Stimulated activated CD8-positive, alpha-beta memory T cell treated with anti-CD3 and anti-CD28 coated beads, Interleukin-4, amount 100 ng/mL, for 1 hour (primary cell): ENCODE measurements at regions not wholly inside any gene's neighbourhood (a gene's known extent, or its start where the extent isn't known, plus 50 kb on each side); places are given as distances from the start of the nearest gene placed in this dataset.

ENCODE experiments used
- DNase-seq, 2 donors: peaks; one replicate each; pipeline ENCODE4 v3.0.0-alpha.2; 2020; ENCODE audit warnings: low read depth in 2 of 2, low spot score in 1 of 2

DNA sequence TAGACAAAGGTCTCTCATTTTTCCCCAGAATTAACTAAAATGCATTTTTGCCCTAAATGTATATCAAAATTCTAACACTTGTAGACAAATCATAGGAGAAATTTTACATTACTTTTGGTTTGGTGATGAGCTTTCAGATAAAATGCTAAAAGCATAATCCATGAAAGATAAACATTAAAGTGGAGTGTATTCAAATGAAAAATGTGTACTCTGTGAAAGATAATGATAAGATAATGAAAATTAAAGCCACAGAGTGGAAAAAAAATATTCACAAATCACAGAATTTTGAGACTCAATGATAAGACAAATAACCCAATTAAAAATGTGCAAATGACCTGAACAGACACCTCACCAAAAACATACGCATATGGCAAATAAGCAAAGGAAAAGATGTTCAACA, 176.9 kb upstream of the ADAMTS16 start:
- DNase-seq, result no peak

DNA sequence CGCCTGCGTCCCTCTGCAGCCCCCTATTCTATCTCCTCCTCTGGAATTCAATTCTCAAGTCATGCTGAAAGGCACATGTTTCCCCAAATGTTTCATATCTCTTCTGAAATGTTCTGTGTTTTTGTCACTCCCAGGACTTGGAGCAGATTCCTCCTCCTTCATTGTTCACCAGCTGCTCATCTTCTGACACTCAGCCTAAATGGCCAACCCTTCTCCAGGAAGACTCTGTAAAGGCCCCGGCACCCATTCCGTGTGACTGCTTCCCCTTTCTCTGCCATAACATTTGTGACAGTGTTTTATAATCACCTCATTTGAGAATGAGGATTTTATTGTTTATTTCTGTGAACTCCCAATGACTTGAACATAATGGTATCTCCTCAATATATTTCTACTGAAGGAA, 170.8 kb upstream of the ADAMTS16 start:
- DNase-seq, result no peak

DNA sequence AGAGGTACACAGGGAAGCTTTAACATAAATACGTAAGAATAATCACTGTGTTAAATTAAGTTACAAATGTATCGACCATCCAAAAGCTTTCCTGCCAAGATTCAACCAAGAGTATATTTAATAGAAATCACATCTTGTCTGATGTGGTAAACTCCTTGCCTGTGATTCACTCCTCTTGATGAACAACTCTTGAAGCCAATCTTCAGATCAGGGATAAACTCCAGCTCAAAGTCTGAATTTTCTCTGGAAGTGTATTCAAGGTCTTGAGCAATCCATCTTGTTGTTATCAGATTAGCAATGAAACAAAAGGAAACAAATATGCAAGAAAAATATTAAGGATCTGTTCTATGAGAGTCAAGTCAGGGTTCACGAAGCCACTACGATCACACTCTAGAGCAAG, 170.0 kb upstream of the ADAMTS16 start:
- no peak for DNase-seq

DNA sequence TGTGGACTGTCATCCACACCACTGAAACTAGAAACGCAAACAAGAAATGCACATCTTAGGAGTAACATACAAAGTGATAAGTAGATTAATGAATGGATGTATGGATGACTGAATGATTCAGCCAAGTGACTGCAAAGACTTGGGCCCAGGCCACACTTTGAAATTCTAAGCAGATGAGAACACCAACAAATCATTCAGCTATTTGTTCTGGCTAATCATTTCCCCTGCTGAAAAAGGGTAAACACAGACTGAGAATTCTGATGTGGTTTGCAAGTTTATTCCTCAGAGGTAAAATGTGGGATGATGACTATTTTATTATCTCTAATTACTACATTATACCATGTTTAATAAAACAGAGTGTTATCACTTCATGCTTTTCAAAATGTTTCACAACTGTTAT, 163.2 kb upstream of the ADAMTS16 start:
- no peak for DNase-seq

DNA sequence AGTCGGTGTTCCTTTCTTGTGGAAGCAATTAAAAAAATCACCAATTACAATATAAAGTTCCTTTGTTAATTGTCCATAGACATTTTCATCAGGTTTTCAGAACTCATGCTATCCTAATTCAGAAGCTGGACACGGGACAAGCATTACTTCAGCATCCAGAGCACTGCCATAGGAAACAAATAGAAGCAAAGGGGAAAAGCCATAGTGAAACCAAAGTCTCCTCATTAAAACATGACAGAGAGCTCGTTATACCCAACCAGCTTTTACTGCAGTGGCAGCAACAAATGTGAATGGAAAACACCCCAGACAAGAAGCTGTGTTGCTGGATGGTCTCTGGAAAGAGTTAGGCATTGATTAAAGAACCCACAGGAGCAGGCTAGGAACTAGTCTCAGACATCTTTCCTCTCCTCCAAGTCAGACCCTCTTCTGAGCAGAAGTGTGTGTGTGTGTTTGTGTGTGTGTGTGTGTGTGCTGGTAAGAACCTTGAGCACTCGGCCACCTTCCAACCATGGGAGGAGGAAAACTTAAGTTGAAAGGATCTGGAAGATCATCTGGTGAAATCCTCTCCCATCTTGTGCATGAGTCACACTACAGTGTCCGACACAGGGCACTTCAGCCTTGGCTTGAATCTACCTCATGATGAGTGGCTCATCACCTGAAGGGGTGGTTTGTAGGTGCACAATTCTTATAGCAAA, 162.6 kb upstream of the ADAMTS16 start:
- DNase-seq, result no peak

DNA sequence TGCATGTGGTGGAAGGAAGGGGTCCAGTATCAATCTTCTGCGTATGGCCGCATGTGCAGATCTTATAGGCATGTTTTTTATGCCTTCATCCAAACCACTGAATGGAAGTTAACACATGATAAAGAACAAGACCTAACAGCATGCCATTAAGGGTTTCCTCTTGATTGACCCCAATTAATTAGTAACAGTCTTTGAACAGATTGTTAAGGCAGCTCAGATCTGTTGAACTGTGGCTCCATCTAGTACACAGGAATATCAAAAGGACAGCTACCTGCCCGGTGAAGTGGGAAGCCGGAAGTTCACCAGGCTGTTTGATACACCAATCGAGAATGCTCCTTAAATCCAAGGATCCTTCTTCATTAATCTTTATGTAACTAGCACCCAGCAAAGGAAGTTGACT, 159.9 kb upstream of the ADAMTS16 start:
- no peak for DNase-seq

DNA sequence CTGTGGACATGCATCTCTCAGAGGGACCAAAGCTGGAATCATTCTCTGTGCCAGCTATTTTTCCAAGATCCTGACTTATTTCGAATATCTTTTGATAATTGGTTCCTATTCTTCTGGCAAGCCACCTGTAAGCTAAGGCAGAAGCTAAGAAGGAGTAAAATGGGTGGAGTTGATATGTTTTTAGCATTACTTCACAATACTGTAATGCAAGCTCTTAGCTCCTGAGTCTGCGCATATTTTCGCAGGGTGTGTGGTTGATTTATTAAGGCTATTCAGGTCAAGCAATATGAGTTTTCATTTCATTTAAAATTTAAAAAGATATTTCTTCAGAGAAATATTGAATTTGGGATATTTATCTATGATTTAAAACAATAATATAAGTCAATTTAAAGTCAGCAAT, 158.5 kb upstream of the ADAMTS16 start:
- no peak for DNase-seq

DNA sequence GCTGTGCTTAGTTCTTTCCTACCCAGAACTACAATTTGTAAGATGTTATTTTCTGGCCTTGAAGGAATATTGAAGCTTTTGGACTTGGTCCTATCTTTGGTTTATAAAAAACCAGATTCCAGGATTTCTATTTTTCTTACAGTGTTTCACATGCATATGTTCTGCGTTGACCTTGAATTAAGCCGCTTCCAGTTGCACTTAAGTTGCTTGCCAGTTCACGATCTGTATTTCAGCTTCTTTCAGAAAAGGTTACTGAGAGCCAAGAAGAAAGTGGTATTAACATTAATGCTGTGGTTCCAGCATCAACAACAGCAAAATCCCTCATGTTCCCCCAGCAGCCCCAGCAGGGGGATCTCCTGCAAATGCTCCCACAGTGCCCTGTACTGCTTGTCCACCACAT, 156.4 kb upstream of the ADAMTS16 start:
- no peak for DNase-seq

DNA sequence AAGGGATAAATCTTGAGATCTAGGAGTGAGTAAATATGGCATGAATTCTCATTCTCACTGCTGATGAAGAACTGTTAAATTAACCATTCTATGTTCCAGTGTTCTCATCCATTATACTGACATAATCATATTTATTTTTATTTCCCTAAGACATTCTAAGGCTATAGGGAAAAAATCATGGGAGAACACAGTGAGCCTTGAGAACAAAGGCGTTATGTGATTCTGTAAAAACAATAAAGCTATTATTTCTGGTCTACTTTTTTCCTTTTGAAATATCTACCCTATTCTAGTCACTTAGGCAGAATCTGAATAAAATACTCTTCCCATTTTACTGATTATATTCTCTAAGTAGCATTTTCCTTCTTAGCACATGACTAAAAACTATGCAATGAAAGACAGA, 155.7 kb upstream of the ADAMTS16 start:
- no peak for DNase-seq

DNA sequence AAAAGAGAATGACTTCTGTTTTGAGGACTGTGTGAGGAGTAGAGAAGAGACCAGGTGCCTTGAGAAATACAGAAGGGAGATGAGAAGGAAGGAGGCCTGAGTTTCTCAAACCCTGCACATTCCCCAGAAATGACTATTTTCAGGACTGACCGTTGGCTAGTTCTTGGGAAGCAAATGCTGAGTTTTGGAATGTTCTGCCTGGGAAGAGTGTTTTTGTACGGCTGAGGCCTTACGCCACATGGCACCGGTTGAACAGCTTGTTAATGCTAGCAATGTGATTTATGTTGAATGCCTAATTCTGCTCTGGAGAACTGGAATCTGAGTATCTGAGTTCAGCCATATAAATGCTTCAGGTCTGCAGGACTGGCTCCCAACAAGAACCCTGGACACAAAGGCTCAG, 152.7 kb upstream of the ADAMTS16 start:
- DNase-seq, result no peak

DNA sequence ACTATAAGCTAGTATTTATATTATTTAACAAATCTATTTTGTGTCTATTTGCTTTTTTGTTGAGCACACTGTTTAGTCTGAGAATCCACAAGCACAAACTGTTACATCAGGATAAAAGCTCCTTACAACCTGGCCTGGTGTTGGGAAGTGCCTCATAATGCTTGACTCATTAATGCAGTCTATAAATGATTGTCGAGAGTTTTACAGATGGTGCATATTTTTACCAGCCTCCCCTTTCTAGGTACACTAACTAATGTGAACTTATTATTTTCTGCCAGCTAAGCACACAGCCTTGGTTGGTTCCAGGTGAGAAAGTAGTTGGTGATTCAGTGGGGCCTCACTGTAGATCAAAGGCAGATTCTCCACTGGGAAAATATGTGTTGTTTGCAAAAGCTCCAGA, 151.0 kb upstream of the ADAMTS16 start:
- DNase-seq, result no peak

DNA sequence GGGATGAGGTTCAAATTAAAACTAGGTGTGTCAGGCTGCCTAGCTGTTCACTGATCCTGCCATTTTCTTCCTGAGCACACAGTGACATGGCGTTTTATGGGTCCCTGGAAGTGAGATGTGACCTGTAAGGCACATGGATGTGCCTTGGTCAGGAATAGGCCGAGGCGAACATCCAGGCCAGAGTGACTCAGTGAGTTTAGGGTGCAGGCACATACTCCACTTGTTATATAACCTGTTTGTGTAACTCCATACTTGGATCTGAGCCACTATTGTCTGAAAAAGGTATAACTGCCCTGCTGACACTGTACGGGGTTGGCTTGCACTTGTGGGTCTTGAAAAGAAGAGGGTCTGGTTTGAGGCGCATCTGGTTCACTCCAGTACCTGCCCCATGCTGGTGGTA, 150.1 kb upstream of the ADAMTS16 start:
- DNase-seq, result no peak

DNA sequence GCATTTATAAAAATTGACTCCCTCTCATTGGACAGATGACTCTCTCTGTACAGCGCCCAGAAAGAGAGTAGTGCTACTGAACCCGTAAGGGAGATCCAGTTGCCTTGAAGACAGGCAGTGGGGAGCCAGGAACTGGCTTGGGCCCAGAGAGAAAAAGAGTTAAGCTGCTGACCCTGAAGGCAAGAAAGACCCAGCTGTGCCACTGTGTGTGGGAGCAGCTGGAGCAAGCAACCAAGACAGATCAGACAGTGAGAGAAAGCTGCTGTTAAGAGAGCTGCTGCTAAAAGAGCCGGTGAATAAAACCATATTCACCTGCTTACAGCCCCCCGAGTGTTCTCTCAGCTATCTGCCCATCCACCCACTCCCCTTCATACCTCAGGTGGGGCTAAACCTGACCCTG, 149.7 kb upstream of the ADAMTS16 start:
- DNase-seq, result no peak

DNA sequence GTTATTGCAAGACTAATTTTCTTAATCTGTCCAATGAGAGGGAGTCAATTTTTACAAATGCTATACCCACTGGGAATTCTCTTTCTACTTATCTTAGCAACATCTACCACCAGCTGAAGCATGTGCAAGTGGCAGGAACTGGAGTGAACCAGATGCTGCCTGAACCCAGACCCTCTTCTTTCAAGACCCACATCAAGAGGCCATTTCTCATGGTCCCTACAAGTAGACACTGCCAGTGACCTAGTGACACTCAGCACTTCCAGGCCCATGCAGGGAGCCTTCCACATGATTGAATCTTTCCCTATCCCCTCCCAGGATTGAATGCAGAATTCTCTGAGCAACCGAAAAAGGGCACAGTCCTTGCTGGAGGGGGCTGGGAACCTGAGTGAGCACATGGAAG, 148.2 kb upstream of the ADAMTS16 start:
- no peak for DNase-seq

DNA sequence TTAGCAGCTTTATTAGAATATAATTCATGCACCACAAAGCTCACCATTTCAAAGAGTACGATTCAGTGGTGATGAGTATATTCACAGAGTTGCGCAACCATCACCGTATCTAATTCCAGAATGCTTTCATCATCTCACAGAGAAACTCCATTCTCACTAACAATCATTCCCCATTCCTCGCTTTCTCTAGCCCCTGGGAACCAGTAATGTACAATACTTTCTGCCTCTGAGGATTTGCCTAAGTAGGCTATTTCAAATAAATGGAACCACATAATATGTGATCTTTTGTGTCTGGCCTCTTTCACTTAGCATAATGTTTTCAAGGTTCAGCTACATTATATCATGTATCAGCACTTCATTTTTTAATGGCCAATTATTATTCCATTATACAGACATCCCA, 145.1 kb upstream of the ADAMTS16 start:
- no peak for DNase-seq

DNA sequence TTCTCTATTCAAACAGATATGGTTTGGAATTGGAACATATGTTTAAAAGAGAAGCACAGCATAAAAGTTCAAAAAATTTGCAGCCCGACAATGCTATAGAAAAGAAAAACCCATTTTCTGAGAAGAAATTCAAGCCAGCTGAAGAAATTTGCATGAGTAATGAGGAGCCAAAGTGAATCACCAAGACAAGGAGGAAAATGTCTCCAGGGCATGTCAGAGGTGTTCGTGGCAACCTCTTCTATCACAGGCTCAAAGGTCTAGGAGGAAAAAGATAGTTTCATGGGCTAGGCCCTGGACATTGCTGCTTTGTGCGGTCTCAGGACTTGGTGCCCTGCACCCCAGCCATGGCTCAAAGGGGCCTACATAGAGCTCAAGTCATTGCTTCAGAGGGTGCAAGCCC, 134.8 kb upstream of the ADAMTS16 start:
- no peak for DNase-seq

DNA sequence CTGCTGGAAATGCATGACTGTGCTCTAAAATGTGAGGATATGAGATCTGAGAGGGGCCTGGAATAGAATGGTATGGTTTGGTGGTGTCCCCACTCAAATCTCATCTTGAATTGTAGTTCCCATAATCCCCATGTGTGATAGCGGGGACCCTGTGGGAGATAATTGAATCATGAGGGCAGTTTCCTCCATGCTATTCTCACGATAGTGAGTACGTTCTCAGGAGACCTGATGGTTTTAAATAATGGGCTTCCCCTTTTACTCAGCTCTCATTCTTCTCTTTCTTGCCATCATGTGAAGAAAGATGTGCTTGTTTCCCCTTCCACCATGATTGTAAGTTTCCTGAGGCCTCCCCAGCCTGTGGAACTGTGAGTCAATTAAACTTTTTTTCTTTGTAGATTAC, 133.6 kb upstream of the ADAMTS16 start:
- DNase-seq, result no peak

DNA sequence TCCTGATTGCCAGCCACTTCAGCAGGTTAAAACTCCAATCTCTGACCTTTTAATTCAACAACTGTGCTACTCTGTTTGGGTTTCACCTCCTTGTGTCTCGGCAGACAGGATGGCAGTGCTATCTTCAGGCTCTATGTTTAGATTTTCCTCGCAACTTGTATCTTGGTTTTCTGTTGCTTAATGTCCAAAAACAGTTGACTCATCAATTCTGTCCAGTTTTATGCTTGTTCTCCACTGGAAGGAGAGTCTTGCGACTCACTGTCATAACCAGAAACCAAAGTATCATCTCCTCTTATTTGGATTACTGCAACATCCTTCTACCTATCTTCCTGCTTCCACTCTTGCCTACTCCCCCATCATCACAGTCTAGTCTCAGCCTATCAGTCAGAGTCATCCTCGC, 130.9 kb upstream of the ADAMTS16 start:
- no peak for DNase-seq

DNA sequence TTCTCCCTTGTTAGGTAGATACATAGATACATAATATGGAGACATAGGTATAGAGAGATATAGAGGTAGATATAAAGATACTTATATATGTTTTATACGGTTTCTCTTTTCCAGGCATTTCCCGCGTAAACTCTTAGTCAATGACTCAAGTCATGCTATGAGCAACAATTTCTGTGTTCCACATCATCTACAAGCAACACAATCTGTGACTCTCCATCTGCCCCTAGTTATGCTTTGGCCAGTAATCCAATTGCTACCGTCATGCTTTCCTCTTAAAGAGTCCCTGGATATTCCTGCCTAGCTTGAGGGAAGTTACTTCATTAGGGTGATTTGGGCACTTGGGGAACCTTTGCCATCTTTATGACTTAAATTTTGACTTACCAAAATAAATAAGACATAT, 129.0 kb upstream of the ADAMTS16 start:
- DNase-seq, result no peak

DNA sequence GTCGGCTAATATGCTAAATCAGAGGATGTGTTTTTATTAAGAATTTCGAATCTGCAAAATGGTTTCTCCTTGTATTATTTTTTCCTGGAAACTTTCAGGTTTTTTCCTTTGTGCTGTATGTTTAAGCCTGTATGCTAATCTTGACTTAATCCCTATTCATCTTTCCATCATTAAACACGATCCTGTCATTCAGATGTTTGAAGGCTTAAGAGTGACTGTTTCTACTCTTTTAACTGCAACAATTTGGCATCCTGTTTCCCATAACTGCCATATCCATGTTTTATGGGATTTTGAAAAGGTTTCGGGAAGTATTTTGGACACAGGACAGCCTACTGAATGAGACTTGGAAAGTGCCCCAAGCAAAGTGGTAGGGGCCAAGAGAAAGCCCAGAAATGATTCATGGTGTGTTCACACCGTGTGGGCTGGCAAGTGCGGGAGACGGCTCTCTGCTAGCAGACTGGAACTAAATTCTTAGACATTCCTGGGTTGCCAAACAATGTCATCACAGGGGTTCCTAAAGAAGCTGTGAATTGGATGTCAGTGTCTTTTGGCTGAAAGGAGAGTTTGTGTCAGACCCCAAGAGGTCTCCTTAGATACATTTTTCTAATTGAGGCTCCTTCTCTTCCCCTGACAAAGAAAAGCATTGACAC, 125.4 kb upstream of the ADAMTS16 start:
- no peak for DNase-seq

DNA sequence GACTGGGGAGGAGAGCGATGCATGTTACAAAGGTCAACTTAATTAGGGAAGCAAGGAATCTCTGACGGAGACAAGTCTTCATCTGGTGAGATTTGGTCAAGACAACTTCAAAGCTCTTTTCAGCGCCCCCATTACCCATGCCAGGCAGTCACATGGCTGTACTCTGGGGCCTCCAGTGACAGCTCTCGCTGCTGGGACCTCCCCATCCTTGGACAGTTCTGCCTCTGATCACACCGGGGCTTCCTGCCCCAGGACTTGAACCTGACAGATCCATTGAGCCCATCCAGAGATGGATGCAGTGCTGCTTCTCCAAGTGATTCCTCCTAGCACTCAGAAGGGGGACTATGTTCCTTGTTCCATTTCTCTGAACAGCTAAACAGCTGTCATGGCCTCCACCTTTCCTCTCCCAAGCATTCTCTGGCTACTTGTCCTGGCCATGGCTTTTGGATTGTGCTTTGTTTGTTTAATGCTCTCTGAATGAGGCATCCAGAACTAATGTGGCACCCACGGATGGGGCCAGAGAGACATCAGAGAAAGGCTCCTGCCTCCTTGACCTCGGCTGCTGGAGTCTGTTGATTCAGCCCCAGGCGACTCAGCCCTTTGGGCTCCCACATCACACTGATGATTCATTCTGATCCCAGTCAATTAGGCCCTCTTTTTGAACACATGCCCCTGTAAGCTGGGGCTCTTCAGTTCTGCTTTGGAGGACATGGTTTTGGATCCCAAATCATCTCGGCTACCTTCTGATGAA, 122.1 kb upstream of the ADAMTS16 start:
- DNase-seq, result no peak

DNA sequence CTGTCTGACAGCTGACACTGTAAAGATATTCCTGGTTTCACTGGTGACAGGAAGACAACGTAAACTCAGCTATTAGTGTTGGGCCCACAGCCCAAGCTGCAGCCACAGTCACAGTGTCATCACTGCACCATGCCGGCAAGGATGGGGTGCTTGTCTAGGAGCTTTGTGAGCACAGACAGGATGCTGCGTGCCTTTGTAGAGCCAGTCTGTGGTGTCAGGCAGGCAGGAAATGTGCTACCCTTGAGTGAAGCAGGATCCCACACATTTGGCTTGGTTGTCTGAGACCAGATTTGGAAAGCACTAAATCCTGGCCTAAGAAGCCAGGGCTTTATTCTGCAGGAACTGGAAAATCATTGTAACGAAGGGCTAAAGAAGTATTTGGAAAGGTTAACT, 121.6 kb upstream of the ADAMTS16 start:
- no peak for DNase-seq

DNA sequence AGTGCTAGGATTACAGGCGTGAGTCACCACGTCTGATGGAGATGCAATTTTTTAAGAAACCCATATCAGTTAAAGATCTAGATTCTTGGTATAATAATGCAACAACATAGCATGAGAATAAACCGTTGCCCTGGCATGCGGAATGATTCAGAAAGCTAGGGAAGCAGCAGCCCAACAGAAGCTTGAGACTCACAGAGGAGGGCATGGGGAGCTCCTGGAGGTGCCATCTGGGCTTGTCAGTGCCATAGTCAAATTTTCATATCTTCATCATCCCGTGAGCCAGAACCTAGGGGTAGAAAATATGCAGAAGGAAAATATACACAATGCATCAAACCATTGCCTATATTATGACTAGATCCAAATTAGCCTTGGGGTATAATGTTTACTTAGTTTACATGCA, 118.7 kb upstream of the ADAMTS16 start:
- DNase-seq, result no peak
